ENCODE measurements at regions not wholly inside any gene's neighbourhood (a gene's known extent, or its start where the extent isn't known, plus 50 kb on each side); places are given as distances from the start of the nearest gene placed in this dataset.

- DNase-seq (ENCODE audit: low spot score), result no peak
These were observed 544.8 kb upstream of the DIPK2B start for GRCh38 chrX:45745479-45745878.

- DNase-seq (ENCODE audit: low spot score), result no peak
These were observed 543.4 kb upstream of the DIPK2B start for GRCh38 chrX:45743906-45744625.

- DNase-seq (ENCODE audit: low spot score), result no peak
These were observed 542.4 kb upstream of the DIPK2B start for GRCh38 chrX:45743081-45743533.

DNA sequence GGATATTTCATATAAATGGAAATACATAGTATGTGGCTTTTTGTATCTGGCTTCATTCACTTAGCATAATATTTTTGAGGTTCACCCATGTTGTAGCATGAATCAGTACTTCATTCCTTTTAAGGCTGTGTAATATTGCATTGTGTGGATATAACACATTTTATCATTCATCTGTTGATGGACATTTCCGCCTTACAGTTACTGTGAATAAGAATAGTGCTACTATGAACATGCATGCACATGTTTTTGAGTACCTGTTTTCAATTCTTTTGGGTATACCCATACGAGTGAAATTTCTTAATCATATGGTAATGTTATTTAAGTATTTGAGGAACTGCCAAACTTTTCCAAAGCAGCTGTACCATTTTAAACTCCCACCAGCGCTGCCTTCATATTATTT, 539.6 kb upstream of the DIPK2B start:
- DNase-seq (ENCODE audit: low spot score), result no peak

GRCh38 chrX:45735571-45735970, 534.9 kb upstream of the DIPK2B start:
- no peak for DNase-seq (ENCODE audit: low spot score)

GRCh38 chrX:45731448-45731847, 530.8 kb upstream of the DIPK2B start:
- no peak for DNase-seq (ENCODE audit: low spot score)

- no peak for DNase-seq (ENCODE audit: low spot score)
These were observed 527.1 kb upstream of the DIPK2B start for GRCh38 chrX:45727761-45728160.

DNA sequence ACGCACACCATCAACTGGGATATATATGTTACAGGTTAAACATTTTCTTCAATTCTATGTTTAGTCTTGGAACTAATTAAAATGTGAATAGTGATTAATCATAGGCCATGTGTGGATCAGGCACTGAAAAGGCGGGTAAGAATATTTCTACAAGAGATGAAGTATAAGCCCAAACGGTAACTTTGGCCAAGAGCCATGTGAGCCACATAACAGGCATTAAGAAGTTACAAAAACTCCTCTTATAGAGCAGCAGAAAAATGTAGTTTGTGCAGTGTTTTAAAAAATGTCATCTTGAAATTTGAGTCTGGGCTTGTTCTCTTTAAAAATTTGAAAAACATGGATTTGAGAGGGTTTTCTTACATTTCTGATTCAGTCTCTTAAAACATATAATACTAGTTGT, 521.8 kb upstream of the DIPK2B start:
- no peak for DNase-seq (ENCODE audit: low spot score)

GRCh38 chrX:45719751-45720501, 519.2 kb upstream of the DIPK2B start:
- no peak for DNase-seq (ENCODE audit: low spot score)

DNA sequence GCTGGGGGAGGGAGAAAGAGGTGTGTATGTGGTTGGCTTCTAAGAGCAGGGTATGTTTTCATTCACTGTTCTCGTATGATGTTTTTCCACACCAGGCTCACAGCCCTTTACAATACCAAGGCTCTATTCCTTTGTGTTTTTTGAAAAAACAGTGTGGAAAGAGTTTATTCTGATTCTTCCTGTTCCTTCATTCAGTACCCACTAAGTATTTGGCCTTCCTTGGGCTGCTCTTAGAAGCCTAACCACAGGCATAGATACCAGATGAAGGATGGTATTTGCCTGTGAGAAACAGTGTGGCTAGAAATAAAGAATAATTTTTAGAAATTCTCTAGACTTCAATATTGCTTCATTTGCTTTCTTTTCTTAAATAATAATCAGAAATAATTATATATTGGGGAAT, 518.0 kb upstream of the DIPK2B start:
- DNase-seq (ENCODE audit: low spot score), result no peak

DNA sequence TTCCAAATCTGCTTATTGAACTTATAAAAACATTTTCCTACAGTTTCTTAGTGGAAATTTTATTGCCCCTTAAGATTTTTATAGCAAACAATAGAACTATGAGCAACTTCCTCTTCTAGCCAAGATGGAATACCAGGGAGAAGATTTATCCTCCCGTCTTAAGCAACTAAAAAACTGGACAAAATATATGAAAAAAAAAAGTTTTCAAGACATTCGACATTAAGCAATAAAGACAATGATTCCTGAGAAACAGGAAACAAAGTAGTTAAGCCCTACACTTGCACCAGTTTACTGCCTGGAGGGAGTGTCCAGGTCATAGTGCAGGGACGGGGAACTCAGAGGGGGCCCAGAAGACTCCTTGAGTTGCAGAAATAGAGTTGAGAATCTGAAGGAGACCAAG, 516.1 kb upstream of the DIPK2B start:
- DNase-seq (ENCODE audit: low spot score), result no peak

DNA sequence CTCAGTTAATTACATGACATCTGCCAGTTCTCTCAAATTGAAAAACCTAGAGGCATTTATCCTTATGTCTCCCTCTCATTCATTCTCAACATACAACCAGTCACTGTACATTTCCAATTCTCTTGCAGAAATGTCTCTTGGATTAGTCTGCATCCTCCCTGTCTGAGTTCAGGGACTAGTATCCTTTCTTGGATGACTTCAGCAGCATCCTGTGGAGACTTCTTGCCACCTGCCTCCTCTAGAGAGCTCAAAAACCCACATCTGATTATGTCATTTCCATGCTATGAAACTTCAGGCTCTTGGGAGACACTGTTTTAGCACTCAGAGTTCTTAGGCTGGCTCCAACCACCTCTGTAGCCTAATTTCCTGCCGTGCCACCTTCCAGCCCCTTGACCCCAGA, 515.1 kb upstream of the DIPK2B start:
- no peak for DNase-seq (ENCODE audit: low spot score)

GRCh38 chrX:45714866-45715265, 514.2 kb upstream of the DIPK2B start:
- no peak for DNase-seq (ENCODE audit: low spot score)

- DNase-seq (ENCODE audit: low spot score), result no peak
These were observed 511.4 kb upstream of the DIPK2B start for GRCh38 chrX:45712067-45712466.

GRCh38 chrX:45711231-45711630, 510.6 kb upstream of the DIPK2B start:
- no peak for DNase-seq (ENCODE audit: low spot score)

DNA sequence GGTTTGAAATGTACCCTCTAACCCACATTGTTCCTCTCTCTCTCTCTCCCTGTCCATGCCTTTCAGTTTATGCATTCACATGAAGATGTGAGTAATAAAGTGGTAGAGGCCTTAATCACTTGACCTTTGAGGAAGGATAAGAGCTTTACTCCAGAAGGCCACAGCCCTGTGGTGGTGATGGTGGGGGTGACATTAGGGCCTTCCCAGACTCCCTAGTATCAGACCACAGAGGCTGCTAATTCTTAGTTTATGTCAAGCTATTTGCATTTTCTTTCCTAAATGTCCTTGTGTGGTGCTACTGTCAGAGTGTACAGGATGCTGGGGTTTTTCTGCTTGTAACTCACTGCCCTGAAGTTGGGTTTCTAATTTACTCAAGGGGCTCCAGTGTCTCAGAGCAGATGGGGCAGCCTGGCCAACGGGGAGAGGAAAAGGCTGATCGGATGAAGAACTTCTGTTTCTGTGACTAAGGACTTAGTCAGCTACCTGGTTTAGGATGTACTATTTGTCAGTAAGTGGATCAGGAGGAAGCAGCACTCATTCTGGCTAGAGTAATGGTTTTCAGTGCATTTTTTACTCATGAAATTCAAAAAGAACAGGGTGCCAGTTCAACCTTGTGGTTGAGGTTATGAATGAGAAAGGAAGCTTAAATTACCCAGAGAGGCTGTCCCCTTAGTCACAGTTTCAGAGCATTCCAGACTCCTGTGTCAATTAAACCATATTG, 509.6 kb upstream of the DIPK2B start:
- DNase-seq (ENCODE audit: low spot score), result no peak

DNA sequence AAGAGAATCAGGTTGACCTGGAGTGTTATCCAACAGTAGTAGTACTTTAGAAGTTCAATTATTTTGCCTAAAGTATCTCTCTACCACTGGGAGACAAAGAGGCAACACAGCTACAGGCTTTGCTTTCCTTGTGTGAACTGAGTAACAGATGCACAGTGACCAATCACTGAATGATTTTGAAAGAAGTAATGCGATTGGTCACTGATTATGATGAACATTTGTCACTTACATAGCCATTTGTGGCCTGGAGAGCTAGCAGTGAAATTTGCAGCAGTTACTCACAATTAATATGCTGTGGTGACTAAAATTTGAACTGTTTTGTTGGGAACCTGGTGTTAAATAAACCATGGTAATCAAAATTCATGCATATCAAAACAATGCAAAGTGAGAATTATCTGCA, 508.7 kb upstream of the DIPK2B start:
- no peak for DNase-seq (ENCODE audit: low spot score)

DNA sequence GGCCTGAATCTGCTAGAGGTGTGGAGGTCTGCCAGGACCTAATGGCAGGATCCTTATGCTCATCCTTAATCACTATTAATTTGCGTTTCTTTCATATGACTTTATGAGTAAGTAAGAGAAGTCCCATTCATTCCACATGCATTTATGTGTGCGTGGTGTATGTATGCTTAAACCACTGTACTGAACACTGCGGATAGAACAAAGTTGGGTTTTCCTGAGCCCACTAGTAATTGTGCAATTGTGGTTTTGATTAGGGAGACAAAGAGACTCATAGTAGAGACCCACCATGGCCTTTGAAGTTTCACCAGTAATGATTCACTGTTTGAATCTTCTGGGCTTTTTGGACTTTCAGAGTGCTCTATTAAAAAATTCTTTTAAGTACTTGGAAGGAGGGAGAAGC, 498.5 kb upstream of the DIPK2B start:
- DNase-seq (ENCODE audit: low spot score), result no peak

- DNase-seq (ENCODE audit: low spot score), result no peak
These were observed 496.9 kb upstream of the DIPK2B start for GRCh38 chrX:45697591-45697990.

DNA sequence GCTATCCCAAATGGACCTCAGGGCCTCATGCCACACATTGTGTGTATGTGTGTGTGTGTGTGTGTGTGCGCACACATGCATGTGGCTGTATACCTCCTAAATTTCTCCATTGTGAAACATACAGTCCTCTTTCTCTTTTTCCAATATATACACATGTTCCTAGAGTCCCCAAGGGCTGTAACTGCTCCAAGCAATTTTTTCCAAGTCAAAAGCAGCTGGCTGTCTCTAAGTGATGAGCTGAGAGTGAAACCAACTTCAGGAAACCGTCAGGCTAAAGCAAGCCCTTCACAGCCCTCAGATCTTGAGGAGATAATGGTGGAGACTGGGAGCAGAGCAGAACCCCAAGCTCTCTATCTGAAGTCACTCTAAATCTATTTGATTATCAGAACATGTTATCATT, 496.1 kb upstream of the DIPK2B start:
- no peak for DNase-seq (ENCODE audit: low spot score)

GRCh38 chrX:45689971-45690370, 489.3 kb upstream of the DIPK2B start:
- no peak for DNase-seq (ENCODE audit: low spot score)

- DNase-seq (ENCODE audit: low spot score), result no peak
These were observed 483.2 kb upstream of the DIPK2B start for GRCh38 chrX:45683914-45684313.

GRCh38 chrX:45681891-45682290, 481.2 kb upstream of the DIPK2B start:
- DNase-seq (ENCODE audit: low spot score), result no peak

All from hematopoietic multipotent progenitor cell treated with erythropoietin and hydrocortisone succinate and interleukin-3 and kit ligand, for 17 days (in vitro differentiated cells).